Stomach (tissue), 8 donors: ENCODE measurements at regions not wholly inside any gene's neighbourhood (a gene's known extent, or its start where the extent isn't known, plus 50 kb on each side); places are given as distances from the start of the nearest gene placed in this dataset.

Experiments used
- DNase-seq, 2 donors: peaks; one replicate each; pipeline versions ENCODE4 v3.0.0 to v3.0.0-alpha.2; 2013 to 2019
- H3K27ac ChIP-seq, 5 donors: fragments of 200-600 bp in 4 of 5; sonication (generic) in 4 of 5; one replicate each; pipeline ENCODE4 v1.5.1; 2013 to 2019; ENCODE audit warnings: mild to moderate bottlenecking in 1 of 5, moderate library complexity in 1 of 5
- H3K27me3 ChIP-seq, 3 donors: fragments of 200-600 bp; sonication (generic); one replicate each; pipeline ENCODE4 v1.5.1; 2017 to 2019; ENCODE audit warnings: mixed run types in 1 of 3
- H3K36me3 ChIP-seq, 4 donors: fragments of 200-600 bp; sonication (generic); 1 replicate in 3 of 4; 2 replicates in 1 of 4; pipeline ENCODE4 v1.5.1; 2016 to 2019
- H3K4me1 ChIP-seq, 4 donors: fragments of 200-600 bp; sonication (generic); one replicate each; pipeline ENCODE4 v1.5.1; 2016 to 2019
- H3K4me3 ChIP-seq, 4 donors: fragments of 200-600 bp; sonication (generic) in 3 of 4; one replicate each; pipeline ENCODE4 v1.5.1; 2016 to 2019; ENCODE audit warnings: mild to moderate bottlenecking in 1 of 4
- H3K9me3 ChIP-seq, 4 donors: fragments of 200-600 bp; sonication (generic); one replicate each; pipeline ENCODE4 v1.5.1; 2016 to 2019
- CTCF ChIP-seq, 7 experiments: fragments of 450-650 bp in 4 of 7; fragments of 200-600 bp in 3 of 7; sonication (generic) in 3 of 7; IDR thresholded peaks; one replicate each; pipeline ENCODE4 v1.5.1; 2016 to 2019; ENCODE audit warnings: antibody characterized with exemption in 7 of 7, control low read depth in 2 of 7, mild to moderate bottlenecking in 1 of 7
- EP300 ChIP-seq: sonication (generic); formaldehyde crosslinking; IDR thresholded peaks from one replicate; pipeline ENCODE4 v1.6.1; 2017; ENCODE audit warnings: antibody characterized with exemption
- POLR2A ChIP-seq, 4 donors: fragments of 450-650 bp; IDR thresholded peaks; one replicate each; pipeline ENCODE4 v1.6.1; 2016; ENCODE audit warnings: antibody characterized with exemption in 4 of 4, control low read depth in 2 of 4, mild to moderate bottlenecking in 1 of 4, moderate library complexity in 1 of 4
- POLR2AphosphoS5 ChIP-seq, 3 donors: sonication (generic); formaldehyde crosslinking; IDR thresholded peaks; one replicate each; pipeline ENCODE4 v1.6.1; 2016; ENCODE audit warnings: antibody characterized with exemption in 3 of 3
- WGBS, 5 donors: extraction: QIAGEN DNeasy Blood & Tissue Kit in 3 of 5; methylation state at CpG; one replicate each; pipeline versions ENCODE4 v1.1.5 to v1.1.7; 2013 to 2018; 5-methylcytosine and 5-hydroxymethylcytosine counted together
- intact Hi-C: fragments of 100-400 bp; cut with DNase I; formaldehyde crosslinking; loops from one replicate; pipeline ENCODE4 v1.15.1; 2023; ENCODE audit warnings: low total_unique reads
- donor health status: healthy with polysubstance abuse.
- donor health status: Bipolar disorder and iron deficiency.
- donor health status: healthy.

- intact Hi-C loops: no loop called here
- no peak overlapping the region for H3K27ac ChIP-seq
- 27 to 61% (median 39%) methylated on average over 2 of the region's 2 CpGs for WGBS, 5 donors
- no peaks in the 10 kb centered on the region for H3K9me3 ChIP-seq
- no peak for DNase-seq
- H3K4me1 ChIP-seq: peaks cover 0 to 13% (median 4%) of the 10 kb centered on the region in 4 donors
- H3K36me3 ChIP-seq: no peaks in the 10 kb centered on the region
- TF ChIP-seq CTCF (IDR thresholded peaks at IDR 0.05) (no peak), POLR2AphosphoS5 (IDR thresholded peaks at IDR 0.05) (no peak), POLR2A (IDR thresholded peaks at IDR 0.05) (no peak), EP300 (no peak)
- H3K4me3 ChIP-seq: no peak overlapping the region
- no peaks in the 10 kb centered on the region for H3K27me3 ChIP-seq
These were observed 209.9 kb upstream of the RBBP8 start for GRCh38 chr18:22723221-22723620.

- no peak for DNase-seq
- 62 to 83% (median 69%) methylated on average over 2 of the region's 2 CpGs for WGBS, 5 donors
- TF ChIP-seq POLR2AphosphoS5 (IDR thresholded peaks at IDR 0.05) (no peak), CTCF (IDR thresholded peaks at IDR 0.05) (no peak), EP300 (no peak), POLR2A (IDR thresholded peaks at IDR 0.05) (no peak)
- H3K27ac ChIP-seq: no peak overlapping the region
- intact Hi-C loops: no loop called here
- H3K36me3 ChIP-seq: no peaks in the 10 kb centered on the region
- peaks cover 0 to 18% (median 4%) of the 10 kb centered on the region in 4 donors for H3K4me1 ChIP-seq
- no peaks in the 10 kb centered on the region for H3K9me3 ChIP-seq
- H3K4me3 ChIP-seq: no peak overlapping the region
- H3K27me3 ChIP-seq: no peaks in the 10 kb centered on the region
These were observed 209.4 kb upstream of the RBBP8 start for GRCh38 chr18:22723773-22724172.

GRCh38 chr18:22726469-22726868 lies 206.7 kb upstream of the RBBP8 start:
- no peaks in the 10 kb centered on the region for H3K27me3 ChIP-seq
- intact Hi-C loops: no loop called here
- 60 to 74% (median 73%) methylated on average over 2 of the region's 2 CpGs for WGBS, 5 donors

GRCh38 chr18:22728016-22728415 lies 205.1 kb upstream of the RBBP8 start:
- intact Hi-C loops: no loop called here
- DNase-seq: no peak
- no peak overlapping the region for H3K4me3 ChIP-seq
- H3K27ac ChIP-seq: peak overlapping the region in 3 of 5 donors; percentile 13 to 38 (median 34)
- TF ChIP-seq CTCF (IDR thresholded peaks at IDR 0.05) (no peak), EP300 (no peak), POLR2AphosphoS5 (IDR thresholded peaks at IDR 0.05) (no peak), POLR2A (IDR thresholded peaks at IDR 0.05) (no peak)
- no peaks in the 10 kb centered on the region for H3K9me3 ChIP-seq
- H3K4me1 ChIP-seq: peaks cover 0 to 23% (median 11%) of the 10 kb centered on the region in 4 donors
- no peaks in the 10 kb centered on the region for H3K27me3 ChIP-seq
- no peaks in the 10 kb centered on the region for H3K36me3 ChIP-seq

More at GRCh38 chr18:22726469-22726868, 206.7 kb upstream of the RBBP8 start:
- TF ChIP-seq CTCF (IDR thresholded peaks at IDR 0.05): no peak
- TF ChIP-seq POLR2A (IDR thresholded peaks at IDR 0.05): no peak
- Histone ChIP-seq H3K4me3 (no peak overlapping the region), H3K4me1 (peaks cover 0 to 24% (median 11%) of the 10 kb centered on the region in 4 donors), H3K36me3 (no peaks in the 10 kb centered on the region), H3K9me3 (no peaks in the 10 kb centered on the region), H3K27ac (no peak overlapping the region)
- no peak for DNase-seq
